ENCODE measurements at regions not wholly inside any gene's neighbourhood (a gene's known extent, or its start where the extent isn't known, plus 50 kb on each side); places are given as distances from the start of the nearest gene placed in this dataset.
"Not testable (repeated sequence)": the region's sequence is repeated elsewhere in the genome, so short reads cannot be mapped to it uniquely, and the experiment has no call there.

DNA sequence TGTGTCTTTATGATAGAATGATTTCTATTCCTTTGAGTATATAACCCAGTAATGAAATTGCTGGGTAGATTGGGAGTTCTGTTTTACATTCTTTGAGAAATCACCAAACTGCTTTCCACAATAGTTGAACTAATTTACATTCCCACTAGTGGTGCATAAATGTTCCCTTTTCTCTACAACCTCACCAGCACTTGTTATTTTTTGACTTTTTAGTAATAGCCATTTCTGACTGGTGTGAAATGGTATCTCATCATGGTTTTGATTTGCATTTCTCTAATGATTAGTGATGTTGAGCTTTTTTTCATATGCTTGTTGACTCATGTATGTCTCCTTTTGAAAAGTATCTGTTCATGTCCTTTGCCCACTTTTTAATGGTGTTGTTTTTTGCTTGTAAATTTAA, 296.0 kb upstream of the PIK3R1 start:
- DNase-seq, result not testable (repeated sequence)

DNA sequence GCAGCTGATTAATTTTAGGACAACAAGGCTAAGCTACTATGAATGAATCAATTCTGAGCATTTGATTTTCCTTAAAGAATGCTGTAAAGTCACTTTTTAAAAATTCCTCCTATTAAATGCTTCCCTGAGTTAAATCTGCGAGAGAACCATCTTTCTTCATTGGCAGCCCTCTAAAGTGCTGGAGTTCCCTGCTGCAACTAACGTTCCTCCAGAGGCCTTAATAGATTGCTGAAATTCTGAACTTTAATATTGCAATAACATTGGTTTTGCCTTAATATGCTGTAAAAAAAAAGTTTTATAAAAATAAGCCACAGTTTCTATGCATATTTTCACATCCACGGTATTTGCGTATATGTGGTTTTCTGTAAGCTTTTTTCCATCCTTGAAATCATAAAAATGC, 298.0 kb upstream of the PIK3R1 start:
- DNase-seq, result no peak

GRCh38 chr5:67910546-67910945, 305.0 kb upstream of the PIK3R1 start:
- DNase-seq, result no peak

GRCh38 chr5:67908126-67908765, 307.3 kb upstream of the PIK3R1 start:
- DNase-seq, result no peak

DNA sequence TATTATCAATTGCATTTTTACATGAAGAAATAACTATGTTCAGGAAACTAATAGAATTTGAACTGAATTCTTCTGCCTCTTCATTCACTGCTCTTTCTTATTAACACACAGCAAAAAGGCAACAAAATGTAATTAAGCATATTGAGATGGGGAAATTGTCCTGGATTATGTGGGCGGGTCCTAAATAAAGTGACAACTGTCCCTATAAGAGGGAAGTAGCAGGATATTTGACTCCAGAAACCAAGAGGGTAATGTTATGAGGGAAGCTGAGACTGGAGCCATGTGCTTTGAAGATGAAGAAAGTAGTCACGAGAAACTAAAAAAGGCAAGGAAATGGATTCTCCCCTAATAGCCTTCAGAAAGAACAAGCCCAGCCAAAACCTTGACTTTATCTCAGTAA, 311.2 kb upstream of the PIK3R1 start:
- no peak for DNase-seq

DNA sequence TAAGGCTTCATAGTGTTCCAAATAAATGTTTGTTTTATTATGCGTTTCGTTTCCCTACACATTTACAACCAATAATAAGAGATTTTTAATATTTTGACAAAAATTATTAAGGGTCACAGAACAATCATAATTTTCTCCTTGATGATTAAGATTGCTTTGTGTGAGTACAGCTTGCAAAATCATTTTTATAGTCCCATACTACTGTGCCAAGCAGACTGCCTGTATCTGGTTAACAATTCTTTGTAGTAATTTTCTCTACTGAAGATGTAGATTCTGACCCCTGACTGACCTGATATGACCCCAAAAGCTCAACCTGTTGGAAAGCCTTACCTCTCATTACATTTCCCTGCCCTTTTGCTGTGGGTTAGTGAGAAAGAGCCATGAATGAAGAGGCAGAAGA, 311.9 kb upstream of the PIK3R1 start:
- DNase-seq, result no peak

DNA sequence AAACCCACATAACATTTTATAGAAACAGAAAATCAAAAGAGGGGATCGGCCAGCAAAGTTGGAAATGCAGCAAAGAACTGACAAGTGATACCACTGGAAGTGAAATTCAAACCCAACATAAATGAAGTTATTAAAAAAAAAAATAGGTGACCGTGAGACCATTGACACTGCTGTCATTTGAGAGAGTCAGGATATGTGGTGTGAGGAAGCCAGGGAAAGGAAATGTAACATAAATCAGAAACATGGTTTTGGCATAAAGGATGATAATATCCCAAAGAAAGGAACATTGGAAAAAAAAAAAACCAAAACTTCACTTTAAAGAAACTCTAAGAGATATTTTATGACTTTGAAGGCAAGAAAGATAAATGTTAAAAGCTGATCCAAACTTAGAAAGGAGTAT, 312.4 kb upstream of the PIK3R1 start:
- DNase-seq, result no peak

- no peak for DNase-seq
These were observed 313.1 kb upstream of the PIK3R1 start for GRCh38 chr5:67902497-67902830.

DNA sequence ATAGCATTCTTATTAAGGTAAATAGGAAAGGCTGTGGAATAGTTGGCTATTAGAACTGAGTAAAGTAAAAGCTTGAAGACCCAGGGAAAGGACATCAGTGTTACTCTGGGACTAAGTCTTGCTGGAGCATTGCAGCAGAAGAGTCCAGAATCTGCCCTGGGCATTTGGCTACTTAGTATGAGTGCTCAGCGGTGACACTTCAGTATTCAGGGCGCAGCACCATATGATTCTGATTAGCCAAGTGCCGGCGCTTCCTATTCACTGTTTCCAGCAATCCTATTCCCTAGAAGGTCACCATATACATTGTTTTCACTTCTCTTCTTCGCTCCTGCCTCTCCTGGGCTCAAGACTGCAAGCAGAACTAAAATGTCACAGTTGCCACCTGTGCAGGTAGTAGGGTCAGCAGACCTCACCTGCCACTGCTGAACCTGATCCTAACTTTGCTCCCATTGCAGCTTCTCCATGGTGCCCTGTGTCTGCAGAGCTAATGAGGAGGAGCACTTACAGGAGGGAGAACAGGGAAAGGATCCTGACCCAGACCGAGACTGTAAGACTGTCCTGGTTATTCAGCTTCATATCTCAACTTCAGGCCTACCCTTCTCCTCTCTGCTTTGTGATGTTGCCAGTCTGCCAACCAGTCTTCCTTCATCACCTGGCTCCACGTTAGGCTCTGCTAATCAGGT, 313.6 kb upstream of the PIK3R1 start:
- DNase-seq, result no peak

DNA sequence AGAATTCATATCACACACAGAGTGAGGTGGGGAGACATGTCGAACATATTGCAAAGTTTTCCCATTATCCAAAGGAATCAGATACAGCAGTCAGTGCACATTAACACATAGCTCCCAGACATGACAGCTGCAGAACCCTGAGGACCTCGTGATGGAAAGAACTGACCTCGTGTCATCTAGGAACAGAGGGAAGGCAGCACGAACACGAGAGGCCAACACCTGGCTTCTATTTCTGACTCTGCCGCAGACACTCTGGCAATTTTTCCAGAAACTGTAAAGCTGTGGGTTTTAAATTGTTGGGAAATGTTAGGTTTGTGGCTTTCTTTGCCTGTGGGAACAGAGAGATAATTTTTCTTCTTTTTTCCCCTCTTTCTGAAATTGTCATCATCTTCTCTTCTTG, 315.0 kb upstream of the PIK3R1 start:
- DNase-seq, result no peak

DNA sequence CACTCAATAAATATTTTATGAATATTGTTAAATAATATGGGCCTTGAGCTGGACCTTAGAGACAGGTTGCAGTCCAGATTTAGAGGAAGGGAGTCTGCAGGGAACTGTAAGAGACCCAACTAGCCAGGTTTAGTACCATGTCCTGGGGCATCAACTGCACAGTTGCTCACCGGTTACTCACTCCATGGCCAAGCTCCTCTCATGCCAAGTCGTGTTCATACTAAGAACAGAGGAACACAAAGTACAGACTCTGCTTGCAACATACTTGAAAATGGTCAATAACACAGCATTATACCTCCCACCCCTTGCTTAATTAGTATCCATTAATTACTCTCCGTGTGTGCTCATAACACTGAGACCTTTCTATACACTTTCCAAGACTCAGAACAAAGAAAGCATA, 317.6 kb upstream of the PIK3R1 start:
- no peak for DNase-seq

- no peak for DNase-seq
These were observed 318.1 kb upstream of the PIK3R1 start for GRCh38 chr5:67897431-67897830.

- DNase-seq, result no peak
These were observed 318.6 kb upstream of the PIK3R1 start for GRCh38 chr5:67896930-67897313.

DNA sequence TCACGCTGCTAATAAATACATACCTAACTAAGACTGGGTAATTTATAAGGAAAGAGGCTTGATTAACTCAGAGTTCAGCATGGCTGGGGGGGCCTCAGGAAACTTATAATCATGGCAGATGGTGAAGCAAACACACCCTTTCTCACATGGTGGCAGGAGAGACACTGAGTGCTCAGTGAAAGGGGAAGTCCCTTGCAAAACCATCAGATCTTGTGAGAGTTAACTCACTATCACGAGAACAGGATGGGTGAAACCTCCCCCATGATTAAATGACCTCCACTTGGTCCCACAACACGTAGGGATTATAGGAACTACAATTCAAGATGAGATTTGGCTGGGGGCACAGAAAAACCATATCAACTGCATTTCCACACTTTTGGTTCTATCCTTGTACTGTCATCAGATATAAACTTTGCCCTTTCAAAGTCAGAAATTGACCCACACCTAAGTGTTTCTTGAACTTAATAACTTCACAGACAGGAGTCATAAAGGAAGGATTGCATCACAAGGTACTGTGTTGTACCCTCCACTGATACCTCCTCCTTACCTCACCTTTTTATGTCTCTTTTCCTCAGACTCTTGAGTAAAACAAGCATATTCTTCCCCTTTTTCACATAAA, 319.1 kb upstream of the PIK3R1 start:
- DNase-seq, result no peak

DNA sequence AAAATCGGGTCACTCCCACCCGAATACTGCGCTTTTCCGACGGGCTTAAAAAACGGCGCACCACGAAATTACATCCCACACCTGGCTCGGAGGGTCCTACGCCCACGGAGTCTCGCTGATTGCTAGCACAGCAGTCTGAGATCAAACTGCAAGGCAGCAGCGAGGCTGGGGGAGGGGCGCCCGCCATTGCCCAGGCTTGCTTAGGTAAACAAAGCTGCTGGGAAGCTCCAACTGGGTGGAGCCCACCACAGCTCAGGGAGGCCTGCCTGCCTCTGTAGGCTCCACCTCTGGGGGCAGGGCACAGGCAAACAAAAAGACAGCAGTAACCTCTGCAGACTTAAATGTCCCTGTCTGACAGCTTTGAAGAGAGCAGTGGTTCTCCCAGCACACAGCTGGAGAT, 325.7 kb upstream of the PIK3R1 start:
- not testable (repeated sequence) for DNase-seq

GRCh38 chr5:67887748-67888161, 327.8 kb upstream of the PIK3R1 start:
- DNase-seq, result no peak

GRCh38 chr5:67886761-67887160, 328.8 kb upstream of the PIK3R1 start:
- DNase-seq, result no peak

DNA sequence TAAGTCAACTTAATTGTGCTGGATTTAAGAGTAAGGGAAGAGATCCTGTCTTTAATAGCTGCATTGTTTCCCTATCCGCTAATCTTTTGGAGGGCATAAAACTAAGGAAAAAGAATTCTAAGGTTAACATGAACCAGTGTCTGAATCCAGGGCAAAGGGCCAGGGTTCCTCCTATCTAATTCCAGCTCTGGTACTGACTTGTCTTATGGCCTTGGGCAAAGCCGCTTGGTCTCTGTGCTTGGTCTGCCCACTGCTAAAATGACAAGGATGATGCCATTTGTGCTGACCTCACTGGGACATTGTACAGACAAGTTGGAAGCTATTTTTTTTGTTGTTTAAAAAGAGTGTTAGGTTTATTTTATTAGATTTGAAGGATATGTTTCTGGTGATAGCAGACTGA, 334.7 kb upstream of the PIK3R1 start:
- no peak for DNase-seq

- DNase-seq, result no peak
These were observed 335.1 kb upstream of the PIK3R1 start for GRCh38 chr5:67880511-67880805.

GRCh38 chr5:67879620-67880510, 335.7 kb upstream of the PIK3R1 start:
- no peak for DNase-seq

DNA sequence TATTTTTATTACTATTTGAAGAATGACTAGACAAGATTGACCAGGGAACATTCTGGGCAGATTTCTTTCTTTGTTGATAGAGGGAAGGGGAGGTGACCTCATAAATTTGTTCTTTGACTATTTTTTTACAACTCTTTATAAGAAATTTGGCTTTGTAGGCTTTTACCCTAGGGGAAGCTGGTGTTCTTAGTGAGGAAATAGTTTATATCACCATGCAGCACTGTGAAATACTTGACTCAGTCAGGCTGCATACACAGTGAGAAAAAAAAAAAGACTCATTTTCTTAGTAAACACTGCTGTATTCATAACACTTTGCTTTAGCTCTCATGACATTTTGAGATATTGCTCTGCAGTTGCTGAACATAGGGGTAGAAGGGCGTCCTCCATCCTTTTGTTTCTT, 336.6 kb upstream of the PIK3R1 start:
- no peak for DNase-seq

GRCh38 chr5:67876371-67876770, 339.2 kb upstream of the PIK3R1 start:
- DNase-seq, result no peak

DNA sequence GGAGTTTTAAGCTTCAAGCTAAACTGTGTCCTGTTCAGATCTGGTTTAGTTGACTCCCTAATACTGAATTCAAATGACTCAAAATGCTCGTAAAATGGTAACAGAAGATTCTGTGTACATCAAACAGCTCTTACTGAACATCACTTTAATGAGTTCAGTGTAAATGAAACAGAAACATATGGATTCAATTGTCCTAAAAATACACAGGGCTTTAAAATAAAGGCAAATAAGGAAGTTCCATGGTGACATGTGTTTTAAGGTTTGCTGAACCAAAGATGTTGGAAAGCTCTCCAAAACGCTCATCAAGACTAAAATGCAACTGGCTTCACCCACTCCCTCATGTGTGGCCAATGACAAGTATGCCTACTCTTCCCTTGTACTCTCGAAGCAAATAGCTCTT, 340.0 kb upstream of the PIK3R1 start:
- DNase-seq, result no peak

GRCh38 chr5:67873935-67874334, 341.6 kb upstream of the PIK3R1 start:
- no peak for DNase-seq

Measured in CD4-positive, alpha-beta T cell treated with Interleukin-21 for 1 hour (primary cell).